SU-DHL-6 (cell line): ENCODE measurements at regions not wholly inside any gene's neighbourhood (a gene's known extent, or its start where the extent isn't known, plus 50 kb on each side); places are given as distances from the start of the nearest gene placed in this dataset.

Experiments
- CTCF ChIP-seq: fragments of 200-600 bp; sonication (generic); IDR thresholded peaks from one replicate; pipeline ENCODE4 v1.5.1; 2017; ENCODE audit warnings: antibody characterized with exemption, mild to moderate bottlenecking, low read length, moderate library complexity; ENCODE audit not compliant: insufficient read depth, poor library complexity, severe bottlenecking
- EZH2phosphoT487 ChIP-seq: fragments of 200-600 bp; sonication (generic), shearing (Covaris generic); conservative IDR thresholded peaks from 2 replicates; pipeline ENCODE4 v1.6.1; 2018; ENCODE audit warnings: mild to moderate bottlenecking, antibody characterized with exemption, low read length, moderate library complexity, mixed read lengths

GRCh38 chr14:30251017-30251416 lies 307.9 kb upstream of the G2E3 start:
- TF ChIP-seq CTCF = no peak
- no peak for TF ChIP-seq EZH2phosphoT487
